MM.1S (cell line): ENCODE measurements at regions not wholly inside any gene's neighbourhood (a gene's known extent, or its start where the extent isn't known, plus 50 kb on each side); places are given as distances from the start of the nearest gene placed in this dataset.

ENCODE experiments used
- EZH2 ChIP-seq: fragments of 300-600 bp; sonication (generic); optimal IDR thresholded peaks from 2 replicates; pipeline ENCODE3; 2017; ENCODE audit warnings: low read depth, mild to moderate bottlenecking, antibody characterized with exemption, low read length, mixed read lengths
- TF ChIP-seq, protein P1 (sequence below): fragments of 300-600 bp; sonication (generic); IDR thresholded peaks from 2 replicates; pipeline ENCODE4 v1.5.1; 2016; ENCODE audit warnings: antibody characterized with exemption, low read length, mixed read lengths

DNA sequence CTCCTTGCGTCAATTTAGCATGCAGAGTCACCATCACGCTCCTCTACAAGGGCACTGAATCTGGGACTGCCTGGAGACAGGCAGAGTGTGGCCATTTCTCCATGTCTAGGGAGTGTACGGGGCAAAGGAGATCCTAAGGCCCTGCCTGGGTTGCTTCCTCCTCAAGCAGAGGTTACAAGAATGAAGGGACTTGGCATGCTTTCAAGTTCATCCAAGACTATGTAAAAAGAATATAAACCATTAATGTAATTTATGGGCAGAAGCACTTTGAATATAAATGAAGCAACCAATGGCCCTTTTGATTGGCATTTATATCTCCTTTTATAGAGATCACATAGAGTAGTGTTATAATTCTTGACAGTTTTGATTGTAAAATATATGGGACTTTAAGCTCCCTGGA lies 137.5 kb downstream of the BTBD3 start:
- TF ChIP-seq, protein P1, sequence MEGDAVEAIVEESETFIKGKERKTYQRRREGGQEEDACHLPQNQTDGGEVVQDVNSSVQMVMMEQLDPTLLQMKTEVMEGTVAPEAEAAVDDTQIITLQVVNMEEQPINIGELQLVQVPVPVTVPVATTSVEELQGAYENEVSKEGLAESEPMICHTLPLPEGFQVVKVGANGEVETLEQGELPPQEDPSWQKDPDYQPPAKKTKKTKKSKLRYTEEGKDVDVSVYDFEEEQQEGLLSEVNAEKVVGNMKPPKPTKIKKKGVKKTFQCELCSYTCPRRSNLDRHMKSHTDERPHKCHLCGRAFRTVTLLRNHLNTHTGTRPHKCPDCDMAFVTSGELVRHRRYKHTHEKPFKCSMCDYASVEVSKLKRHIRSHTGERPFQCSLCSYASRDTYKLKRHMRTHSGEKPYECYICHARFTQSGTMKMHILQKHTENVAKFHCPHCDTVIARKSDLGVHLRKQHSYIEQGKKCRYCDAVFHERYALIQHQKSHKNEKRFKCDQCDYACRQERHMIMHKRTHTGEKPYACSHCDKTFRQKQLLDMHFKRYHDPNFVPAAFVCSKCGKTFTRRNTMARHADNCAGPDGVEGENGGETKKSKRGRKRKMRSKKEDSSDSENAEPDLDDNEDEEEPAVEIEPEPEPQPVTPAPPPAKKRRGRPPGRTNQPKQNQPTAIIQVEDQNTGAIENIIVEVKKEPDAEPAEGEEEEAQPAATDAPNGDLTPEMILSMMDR, result no peak
- TF ChIP-seq EZH2, result no peak
